Activated CD8-positive, alpha-beta T cell treated with anti-CD3 and anti-CD28 coated beads for 36 hours (primary cell): ENCODE measurements at regions not wholly inside any gene's neighbourhood (a gene's known extent, or its start where the extent isn't known, plus 50 kb on each side); places are given as distances from the start of the nearest gene placed in this dataset.

Experiments
- ATAC-seq: fragments of 200-7000 bp; cut with Tn5 transposase; one replicate; pipeline ENCODE4 v1.10.0; 2021; ENCODE audit warnings: mild to moderate bottlenecking, moderate library complexity
- CTCF ChIA-PET: fragments of 350-600 bp; sonication (Branson Sonifier 250); formaldehyde crosslinking; loops from one replicate; lab custom pipeline; 2021; ENCODE audit warnings: antibody characterized with exemption; lab: Charles Lee
- POLR2A ChIA-PET: fragments of 350-600 bp; sonication (Branson Sonifier 250); formaldehyde crosslinking; loops from one replicate; lab custom pipeline; 2021; ENCODE audit warnings: antibody characterized with exemption; lab: Charles Lee
- DNase-seq: peaks from one replicate; pipeline ENCODE4 v3.0.0-alpha.2; 2020
- H3K27ac Mint-ChIP-seq: one replicate; pipeline ENCODE4 v1.8.0; 2021; ENCODE audit warnings: mild to moderate bottlenecking, mixed read lengths
- H3K27me3 Mint-ChIP-seq: one replicate; pipeline ENCODE4 v1.8.0; 2021; ENCODE audit warnings: mixed read lengths
- H3K36me3 Mint-ChIP-seq: one replicate; pipeline ENCODE4 v1.8.0; 2021; ENCODE audit warnings: low read depth, mixed read lengths
- H3K4me1 Mint-ChIP-seq: one replicate; pipeline ENCODE4 v1.8.0; 2021; ENCODE audit warnings: low read depth, mixed read lengths
- H3K4me3 Mint-ChIP-seq: one replicate; pipeline ENCODE4 v1.8.0; 2021; ENCODE audit warnings: mild to moderate bottlenecking, moderate library complexity, mixed read lengths
- H3K9me3 Mint-ChIP-seq: one replicate; pipeline ENCODE4 v1.8.0; 2021; ENCODE audit warnings: mixed read lengths
- intact Hi-C: fragments of 100-400 bp; cut with micrococcal nuclease; formaldehyde crosslinking; loops from one replicate; pipeline ENCODE4 v1.10.0; 2022
- TF ChIP-seq, protein P1 (sequence below): fragments of 200-600 bp; IDR thresholded peaks from one replicate; pipeline ENCODE4 v1.8.0; 2022; ENCODE audit warnings: antibody characterized with exemption, mild to moderate bottlenecking

DNA sequence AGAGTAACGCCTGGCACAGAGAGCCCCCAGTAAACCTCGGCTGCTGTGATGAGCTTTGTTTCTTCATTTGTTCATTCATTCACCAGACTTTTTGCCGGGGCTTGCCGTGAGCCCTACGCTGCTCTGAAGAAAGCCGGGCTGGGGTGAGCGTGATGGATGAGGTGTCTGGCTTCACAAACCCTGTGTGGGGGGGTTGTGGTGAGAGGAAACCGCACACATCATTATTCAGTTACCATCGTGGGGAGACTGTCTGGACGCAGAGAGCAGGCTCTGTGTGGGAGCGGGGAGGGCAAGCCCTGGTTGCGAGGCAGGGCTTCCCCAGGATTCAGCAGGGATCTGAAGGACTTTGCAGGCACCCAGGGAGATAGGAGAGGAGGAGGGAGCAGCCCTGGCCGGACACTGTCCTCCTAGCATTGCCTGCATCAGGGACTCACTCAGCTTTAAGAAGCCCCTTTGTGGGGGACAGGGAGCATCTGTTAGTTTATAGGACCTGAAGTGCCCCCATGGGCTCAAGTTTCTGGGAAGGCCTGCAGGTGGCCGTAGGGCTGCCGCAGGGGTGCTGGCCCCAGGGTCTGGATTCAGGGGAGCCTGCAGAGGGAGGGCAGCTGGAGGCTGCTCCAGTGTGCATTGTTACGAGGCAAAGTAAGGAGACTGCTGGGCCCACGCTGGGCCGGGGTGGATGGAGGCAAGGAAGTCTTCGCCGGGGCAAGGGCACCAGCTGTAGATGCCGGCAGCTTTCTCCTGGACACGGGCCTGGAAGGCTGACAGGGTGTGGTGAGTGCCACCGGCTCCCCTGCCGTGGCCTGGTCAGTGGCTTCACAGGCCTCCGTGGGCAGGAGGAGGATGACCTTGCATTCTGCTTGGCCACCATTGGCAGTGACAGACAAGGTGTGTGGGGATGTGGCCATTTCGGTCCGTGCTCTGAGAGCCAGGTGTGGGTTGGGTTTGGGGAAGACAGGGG is 334.5 kb downstream of the SEC14L1 start:
- peak; percentile 91 for DNase-seq
- Mint-ChIP-seq H3K9me3 (no peaks in the 10 kb centered on the region), H3K27ac (peak overlapping the region; percentile 87), H3K4me1 (peaks cover 94% of the 10 kb centered on the region), H3K36me3 (peaks cover 67% of the 10 kb centered on the region), H3K4me3 (peak overlapping the region; percentile 69), H3K27me3 (no peaks in the 10 kb centered on the region)
- TF ChIP-seq, protein P1, sequence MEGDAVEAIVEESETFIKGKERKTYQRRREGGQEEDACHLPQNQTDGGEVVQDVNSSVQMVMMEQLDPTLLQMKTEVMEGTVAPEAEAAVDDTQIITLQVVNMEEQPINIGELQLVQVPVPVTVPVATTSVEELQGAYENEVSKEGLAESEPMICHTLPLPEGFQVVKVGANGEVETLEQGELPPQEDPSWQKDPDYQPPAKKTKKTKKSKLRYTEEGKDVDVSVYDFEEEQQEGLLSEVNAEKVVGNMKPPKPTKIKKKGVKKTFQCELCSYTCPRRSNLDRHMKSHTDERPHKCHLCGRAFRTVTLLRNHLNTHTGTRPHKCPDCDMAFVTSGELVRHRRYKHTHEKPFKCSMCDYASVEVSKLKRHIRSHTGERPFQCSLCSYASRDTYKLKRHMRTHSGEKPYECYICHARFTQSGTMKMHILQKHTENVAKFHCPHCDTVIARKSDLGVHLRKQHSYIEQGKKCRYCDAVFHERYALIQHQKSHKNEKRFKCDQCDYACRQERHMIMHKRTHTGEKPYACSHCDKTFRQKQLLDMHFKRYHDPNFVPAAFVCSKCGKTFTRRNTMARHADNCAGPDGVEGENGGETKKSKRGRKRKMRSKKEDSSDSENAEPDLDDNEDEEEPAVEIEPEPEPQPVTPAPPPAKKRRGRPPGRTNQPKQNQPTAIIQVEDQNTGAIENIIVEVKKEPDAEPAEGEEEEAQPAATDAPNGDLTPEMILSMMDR, result no peak
- peak; percentile 37 for ATAC-seq
- POLR2A ChIA-PET, result interaction anchor here (0.6 to 8.7 kb wide), 15 partner anchors 9 to 373 kb away, joined by 3 to 110 read pairs (median 4); no protein-coding TSS in a partner anchor
- intact Hi-C loops, result no loop called here
- CTCF ChIA-PET, result interaction anchor here (0.9 to 3.7 kb wide), 8 partner anchors 10 to 75 kb away, joined by 3 to 23 read pairs (median 4); no protein-coding TSS in a partner anchor

DNA sequence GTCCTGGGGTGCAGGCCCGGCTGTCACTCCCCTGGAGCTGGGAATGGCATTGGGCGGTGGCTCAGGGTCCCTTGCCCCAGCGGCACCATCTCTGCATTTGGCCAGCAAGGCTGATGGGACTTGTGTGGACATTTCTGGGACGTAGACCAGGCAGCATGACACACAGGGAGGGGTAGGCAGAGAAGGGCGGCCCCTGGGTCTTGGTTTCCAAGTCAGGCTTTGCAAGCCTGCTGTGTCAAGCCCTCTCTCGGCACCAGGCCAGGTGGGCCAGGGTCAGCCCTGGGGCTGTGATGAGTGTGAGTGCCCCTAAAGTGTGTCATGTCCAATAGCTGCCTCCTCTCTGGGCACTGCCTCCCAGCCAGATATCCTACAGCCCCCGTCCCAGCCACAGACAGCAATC is 335.2 kb downstream of the SEC14L1 start:
- Mint-ChIP-seq H3K4me3 (no peak overlapping the region), H3K36me3 (peaks cover 59% of the 10 kb centered on the region), H3K27me3 (no peaks in the 10 kb centered on the region), H3K4me1 (peaks cover 86% of the 10 kb centered on the region), H3K27ac (peak overlapping the region; percentile 87), H3K9me3 (no peaks in the 10 kb centered on the region)
- ChIA-PET CTCF (interaction anchor here (0.8 to 3.4 kb wide), 6 partner anchors 19 to 76 kb away, joined by 3 to 23 read pairs (median 3); no protein-coding TSS in a partner anchor), POLR2A (interaction anchor here (0.5 to 8.7 kb wide), 7 partner anchors 14 to 122 kb away, joined by 3 to 87 read pairs (median 3); no protein-coding TSS in a partner anchor)
- DNase-seq (no peak), ATAC-seq (no peak)
- TF ChIP-seq, protein P1, result no peak
- intact Hi-C loops, result no loop called here

DNA sequence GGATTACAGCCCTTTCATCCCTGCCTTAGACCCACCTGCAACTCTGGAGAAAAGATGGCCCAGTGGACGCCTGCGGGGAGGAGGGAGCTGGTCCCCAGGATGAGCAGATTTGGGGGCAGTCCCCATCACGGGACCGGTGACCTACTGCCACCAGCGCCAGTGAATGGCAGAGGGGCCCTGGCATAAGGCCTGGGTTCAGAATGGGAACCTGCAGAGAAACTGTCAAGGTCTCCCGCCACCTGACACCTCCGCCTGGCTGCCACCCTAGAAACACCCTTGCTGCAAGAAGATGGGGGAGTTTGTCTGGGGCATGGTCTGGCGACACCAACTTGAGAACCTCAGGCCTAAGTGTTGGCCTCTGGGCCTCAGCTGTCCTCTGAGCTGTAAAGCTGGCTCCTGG is 335.7 kb downstream of the SEC14L1 start:
- Mint-ChIP-seq H3K4me1 (peaks cover 84% of the 10 kb centered on the region), H3K36me3 (peaks cover 57% of the 10 kb centered on the region), H3K9me3 (no peaks in the 10 kb centered on the region), H3K27ac (peak overlapping the region; percentile 53), H3K27me3 (no peaks in the 10 kb centered on the region), H3K4me3 (no peak overlapping the region)
- ChIA-PET POLR2A (interaction anchor here (0.5 to 8.7 kb wide), 8 partner anchors 14 to 1233 kb away, joined by 3 to 87 read pairs (median 3); no protein-coding TSS in a partner anchor), CTCF (interaction anchor here (0.8 to 3.4 kb wide), 6 partner anchors 18 to 77 kb away, joined by 3 to 23 read pairs (median 3); no protein-coding TSS in a partner anchor)
- ATAC-seq, result no peak
- intact Hi-C loops, result no loop called here
- TF ChIP-seq, protein P1, result no peak
- DNase-seq, result no peak

DNA sequence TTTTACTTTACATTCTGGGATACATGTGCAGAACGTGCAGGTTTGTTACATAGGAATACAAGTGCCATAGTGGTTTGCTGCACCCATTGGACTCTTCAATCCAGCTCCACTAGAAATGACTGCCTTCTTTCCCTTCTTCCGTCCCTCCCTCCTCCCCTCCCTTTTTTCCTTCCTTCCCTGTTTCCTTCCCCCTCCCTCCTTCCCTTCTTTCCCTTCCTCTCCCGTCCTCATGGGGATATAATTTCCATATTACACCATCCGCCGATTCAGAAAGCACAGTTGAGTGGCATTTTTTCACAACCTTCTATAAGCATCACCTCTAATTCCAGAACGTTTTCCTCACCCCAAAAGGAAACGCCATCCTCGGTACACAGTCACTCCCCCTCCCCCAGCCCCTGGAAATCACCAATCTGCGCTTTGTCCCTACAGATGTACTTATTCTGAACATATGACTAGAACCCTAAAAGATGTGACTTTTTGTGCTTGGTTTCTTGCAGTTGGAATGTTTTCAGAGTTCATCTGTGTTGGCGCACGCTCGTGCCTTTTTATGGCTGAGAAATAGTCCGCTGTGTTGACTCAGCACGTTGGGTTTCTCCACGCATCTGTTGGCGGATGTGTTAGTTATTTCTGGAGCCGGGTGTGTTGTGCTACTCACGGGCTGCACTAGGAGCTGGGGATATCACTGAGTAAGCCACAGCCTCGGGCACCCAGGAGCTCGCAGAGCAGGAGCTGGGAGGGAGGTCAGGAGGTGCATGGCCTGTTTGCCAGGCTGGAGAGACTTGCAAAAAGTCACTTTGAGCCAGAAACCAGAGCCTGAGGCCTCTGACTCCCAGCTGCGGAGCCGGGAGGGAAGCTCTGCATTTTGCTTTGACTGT is 336.4 kb downstream of the SEC14L1 start:
- intact Hi-C loops, result no loop called here
- peaks cover 59% of the 10 kb centered on the region for H3K36me3 Mint-ChIP-seq
- H3K9me3 Mint-ChIP-seq, result no peaks in the 10 kb centered on the region
- H3K27ac Mint-ChIP-seq, result peak overlapping the region; percentile 53
- DNase-seq, result peak; percentile 62
- ChIA-PET POLR2A (interaction anchor here (0.6 to 8.7 kb wide), 12 partner anchors 9 to 1232 kb away, joined by 3 to 87 read pairs (median 4); no protein-coding TSS in a partner anchor), CTCF (interaction anchor here (0.7 to 3.4 kb wide), 8 partner anchors 11 to 146 kb away, joined by 3 to 23 read pairs (median 4); no protein-coding TSS in a partner anchor)
- H3K4me3 Mint-ChIP-seq, result peak overlapping the region; percentile 28
- peaks cover 81% of the 10 kb centered on the region for H3K4me1 Mint-ChIP-seq
- TF ChIP-seq, protein P1, result no peak
- no peaks in the 10 kb centered on the region for H3K27me3 Mint-ChIP-seq
- no peak for ATAC-seq
